Activated CD4-positive, alpha-beta T cell treated with anti-CD3 and anti-CD28 coated beads for 36 hours (primary cell): ENCODE measurements at regions not wholly inside any gene's neighbourhood (a gene's known extent, or its start where the extent isn't known, plus 50 kb on each side); places are given as distances from the start of the nearest gene placed in this dataset.

Experiments
- ATAC-seq: fragments of 200-7000 bp; cut with Tn5 transposase; one replicate; pipeline ENCODE4 v1.10.0; 2021; ENCODE audit warnings: mild to moderate bottlenecking, moderate library complexity
- CTCF ChIA-PET: fragments of 350-600 bp; sonication (Branson Sonifier 250); formaldehyde crosslinking; loops from one replicate; lab custom pipeline; 2021; ENCODE audit warnings: antibody characterized with exemption; lab: Charles Lee
- POLR2A ChIA-PET: fragments of 350-600 bp; sonication (Branson Sonifier 250); formaldehyde crosslinking; loops from one replicate; lab custom pipeline; 2021; ENCODE audit warnings: antibody characterized with exemption, inconsistent platforms; lab: Charles Lee
- DNase-seq: peaks from one replicate; pipeline ENCODE4 v3.0.0-alpha.2; 2020
- H3K27ac Mint-ChIP-seq: one replicate; pipeline ENCODE4 v1.8.0; 2021; ENCODE audit warnings: mixed read lengths
- H3K27me3 Mint-ChIP-seq: one replicate; pipeline ENCODE4 v1.8.0; 2021; ENCODE audit warnings: mixed read lengths
- H3K36me3 Mint-ChIP-seq: one replicate; pipeline ENCODE4 v1.8.0; 2021; ENCODE audit warnings: low read depth, mixed read lengths
- H3K4me1 Mint-ChIP-seq: one replicate; pipeline ENCODE4 v1.8.0; 2021; ENCODE audit warnings: mixed read lengths
- H3K4me3 Mint-ChIP-seq: one replicate; pipeline ENCODE4 v1.8.0; 2021; ENCODE audit warnings: mild to moderate bottlenecking, moderate library complexity, mixed read lengths
- H3K9me3 Mint-ChIP-seq: one replicate; pipeline ENCODE4 v1.8.0; 2021; ENCODE audit warnings: low read depth, mixed read lengths
- intact Hi-C, 2 experiments: fragments of 100-400 bp; cut with DNase I in 1 of 2; cut with micrococcal nuclease in 1 of 2; formaldehyde crosslinking; loops; one replicate each; pipeline versions ENCODE4 v1.14.2 to v1.15.1; 2022 to 2024; cut with DNase I, micrococcal nuclease

DNA sequence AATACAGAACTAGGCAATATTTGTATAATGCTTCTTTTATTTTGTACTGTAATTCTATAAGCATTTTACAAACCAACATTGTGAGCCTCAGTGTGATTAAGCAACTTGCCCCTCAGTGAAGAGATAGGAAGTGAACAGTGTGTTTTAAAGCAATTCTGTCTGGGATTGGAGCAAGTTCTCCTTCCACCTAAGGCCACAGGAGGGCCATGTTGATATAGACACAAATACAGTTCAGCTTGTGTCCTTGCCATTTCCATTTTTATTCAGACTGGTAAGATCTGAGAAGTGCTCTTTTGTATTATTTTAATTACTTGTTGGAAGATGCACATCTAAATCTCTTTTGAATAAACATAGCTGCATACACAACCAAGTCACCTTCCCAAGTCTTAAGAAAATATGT, 416.3 kb upstream of the COBL start:
- H3K4me3 Mint-ChIP-seq, result no peak overlapping the region
- no peak overlapping the region for H3K27ac Mint-ChIP-seq
- POLR2A ChIA-PET, result no interaction called here
- CTCF ChIA-PET, result no interaction called here
- H3K36me3 Mint-ChIP-seq, result no peaks in the 10 kb centered on the region
- no peaks in the 10 kb centered on the region for H3K27me3 Mint-ChIP-seq
- H3K9me3 Mint-ChIP-seq, result peaks cover 16% of the 10 kb centered on the region
- ATAC-seq, result no peak
- intact Hi-C loops, result no loop called here
- no peak for DNase-seq
- H3K4me1 Mint-ChIP-seq, result no peaks in the 10 kb centered on the region

DNA sequence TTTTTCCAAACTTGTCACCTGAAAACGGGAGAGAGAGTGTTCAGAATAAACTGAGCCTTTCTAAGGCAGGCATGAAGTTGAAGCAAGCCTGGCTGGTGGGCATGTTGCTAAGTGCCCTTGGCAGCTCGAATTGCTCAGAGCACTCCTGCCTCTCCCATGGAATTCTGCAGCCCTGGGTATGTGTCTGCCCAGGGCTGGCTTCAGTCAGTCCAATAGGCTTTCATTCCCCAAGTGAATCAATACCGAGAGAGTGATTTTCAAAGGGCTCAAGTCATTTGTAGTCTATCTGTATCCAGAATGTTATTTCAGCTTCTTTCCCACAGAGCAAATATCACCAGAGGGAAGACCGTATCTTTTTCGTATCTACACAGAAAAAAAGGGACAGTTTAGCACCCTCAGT, 415.5 kb upstream of the COBL start:
- Mint-ChIP-seq H3K4me3 (no peak overlapping the region), H3K9me3 (peaks cover 16% of the 10 kb centered on the region), H3K36me3 (no peaks in the 10 kb centered on the region), H3K27me3 (no peaks in the 10 kb centered on the region), H3K4me1 (no peaks in the 10 kb centered on the region), H3K27ac (no peak overlapping the region)
- ATAC-seq (no peak), DNase-seq (no peak)
- intact Hi-C loops, result no loop called here
- ChIA-PET CTCF (no interaction called here), POLR2A (no interaction called here)

GRCh38 chr7:51731075-51731474, 414.5 kb upstream of the COBL start:
- ATAC-seq, result no peak
- CTCF ChIA-PET, result interaction anchor here (0.7 kb wide), 1 partner anchor 16 kb away, joined by 3 read pairs; no protein-coding TSS in a partner anchor
- intact Hi-C loops, result no loop called here
- no peaks in the 10 kb centered on the region for H3K36me3 Mint-ChIP-seq
- POLR2A ChIA-PET, result no interaction called here
- H3K4me3 Mint-ChIP-seq, result no peak overlapping the region
- H3K27me3 Mint-ChIP-seq, result no peaks in the 10 kb centered on the region
- H3K9me3 Mint-ChIP-seq, result peaks cover 16% of the 10 kb centered on the region
- H3K27ac Mint-ChIP-seq, result no peak overlapping the region
- H3K4me1 Mint-ChIP-seq, result no peaks in the 10 kb centered on the region
- DNase-seq, result no peak

DNA sequence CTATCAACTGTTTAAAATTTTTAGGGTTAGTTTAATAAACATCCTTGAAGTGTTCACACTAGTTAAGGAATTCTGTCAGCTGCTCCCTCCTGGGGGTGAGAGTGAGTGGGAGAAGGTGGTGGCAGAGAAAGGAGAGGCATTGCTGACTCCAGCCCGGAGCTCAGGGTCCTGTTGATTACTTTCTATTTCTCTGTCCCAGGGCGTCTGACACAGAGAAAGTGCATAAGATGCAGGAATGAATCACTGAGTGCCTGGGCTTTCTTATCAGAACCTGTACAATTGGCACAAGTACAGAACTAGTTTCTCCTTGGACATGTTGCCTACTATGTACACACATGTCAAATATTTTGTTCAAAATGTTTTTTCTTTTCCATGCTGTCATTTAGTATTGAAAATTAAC, 410.8 kb upstream of the COBL start:
- Mint-ChIP-seq H3K27ac (no peak overlapping the region), H3K4me1 (no peaks in the 10 kb centered on the region), H3K9me3 (peaks cover 20% of the 10 kb centered on the region), H3K36me3 (no peaks in the 10 kb centered on the region), H3K27me3 (no peaks in the 10 kb centered on the region), H3K4me3 (no peak overlapping the region)
- ATAC-seq, result no peak
- DNase-seq, result no peak
- CTCF ChIA-PET, result interaction anchor here (0.6 kb wide), 1 partner anchor 1320 kb away, joined by 3 read pairs; no protein-coding TSS in a partner anchor
- intact Hi-C loops, result no loop called here
- POLR2A ChIA-PET, result no interaction called here

- H3K36me3 Mint-ChIP-seq, result no peaks in the 10 kb centered on the region
- intact Hi-C loops, result no loop called here
- no peak overlapping the region for H3K27ac Mint-ChIP-seq
- H3K4me3 Mint-ChIP-seq, result no peak overlapping the region
- ATAC-seq, result no peak
- no peaks in the 10 kb centered on the region for H3K4me1 Mint-ChIP-seq
- DNase-seq, result no peak
- peaks cover 8% of the 10 kb centered on the region for H3K9me3 Mint-ChIP-seq
- CTCF ChIA-PET, result no interaction called here
- POLR2A ChIA-PET, result no interaction called here
- H3K27me3 Mint-ChIP-seq, result no peaks in the 10 kb centered on the region
Measured at GRCh38 chr7:51706851-51707250, 390.2 kb upstream of the COBL start.

- no peaks in the 10 kb centered on the region for H3K4me1 Mint-ChIP-seq
- CTCF ChIA-PET, result no interaction called here
- H3K9me3 Mint-ChIP-seq, result peaks cover 12% of the 10 kb centered on the region
- DNase-seq, result no peak
- intact Hi-C loops, result no loop called here
- H3K27me3 Mint-ChIP-seq, result no peaks in the 10 kb centered on the region
- H3K4me3 Mint-ChIP-seq, result no peak overlapping the region
- POLR2A ChIA-PET, result no interaction called here
- H3K27ac Mint-ChIP-seq, result no peak overlapping the region
- H3K36me3 Mint-ChIP-seq, result no peaks in the 10 kb centered on the region
- ATAC-seq, result no peak
Measured at GRCh38 chr7:51705701-51706100, 389.1 kb upstream of the COBL start.

DNA sequence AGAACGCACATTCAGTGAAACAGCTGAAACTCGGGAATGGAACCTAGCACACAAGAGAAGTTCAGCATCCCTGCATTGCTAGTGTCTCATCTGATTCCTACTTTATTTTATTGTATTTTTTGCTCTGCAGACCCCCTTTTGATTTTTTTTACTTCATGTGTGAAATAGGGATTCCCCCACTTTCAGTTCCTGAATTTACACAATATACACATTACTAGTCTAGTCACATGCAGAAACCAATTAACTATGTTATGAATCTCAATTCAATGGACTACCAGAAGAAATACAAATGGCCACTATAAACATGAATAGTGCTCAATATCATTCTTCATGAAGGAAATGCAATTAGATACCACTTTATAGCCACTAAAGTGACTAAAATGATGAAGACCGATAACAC, 386.1 kb upstream of the COBL start:
- no peaks in the 10 kb centered on the region for H3K27me3 Mint-ChIP-seq
- H3K4me1 Mint-ChIP-seq, result no peaks in the 10 kb centered on the region
- H3K4me3 Mint-ChIP-seq, result no peak overlapping the region
- intact Hi-C loops, result no loop called here
- no peak overlapping the region for H3K27ac Mint-ChIP-seq
- CTCF ChIA-PET, result no interaction called here
- POLR2A ChIA-PET, result no interaction called here
- no peaks in the 10 kb centered on the region for H3K36me3 Mint-ChIP-seq
- peaks cover 6% of the 10 kb centered on the region for H3K9me3 Mint-ChIP-seq
- no peak for ATAC-seq
- no peak for DNase-seq

DNA sequence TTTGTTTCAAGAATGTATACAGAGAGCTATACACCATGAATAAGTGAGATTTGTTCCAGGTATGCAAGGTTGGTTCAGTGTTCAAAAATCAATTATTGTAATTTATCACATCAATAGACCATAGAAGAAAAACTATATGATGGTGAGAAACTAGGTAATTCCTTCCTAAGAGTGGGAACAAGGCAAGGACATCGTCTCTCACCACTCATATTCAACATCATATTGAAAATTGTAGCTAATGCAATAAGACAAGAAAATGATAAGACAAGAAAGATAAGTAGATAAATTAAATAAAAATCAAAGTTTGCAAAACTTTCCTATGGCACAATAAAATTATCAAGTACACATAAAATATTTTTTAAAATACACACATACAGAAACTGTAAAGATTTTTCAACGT, 385.3 kb upstream of the COBL start:
- no peak for ATAC-seq
- ChIA-PET CTCF (no interaction called here), POLR2A (no interaction called here)
- H3K4me1 Mint-ChIP-seq, result no peaks in the 10 kb centered on the region
- no peaks in the 10 kb centered on the region for H3K36me3 Mint-ChIP-seq
- no peak overlapping the region for H3K4me3 Mint-ChIP-seq
- H3K9me3 Mint-ChIP-seq, result peaks cover 6% of the 10 kb centered on the region
- no peaks in the 10 kb centered on the region for H3K27me3 Mint-ChIP-seq
- no peak for DNase-seq
- intact Hi-C loops, result no loop called here
- H3K27ac Mint-ChIP-seq, result no peak overlapping the region

DNA sequence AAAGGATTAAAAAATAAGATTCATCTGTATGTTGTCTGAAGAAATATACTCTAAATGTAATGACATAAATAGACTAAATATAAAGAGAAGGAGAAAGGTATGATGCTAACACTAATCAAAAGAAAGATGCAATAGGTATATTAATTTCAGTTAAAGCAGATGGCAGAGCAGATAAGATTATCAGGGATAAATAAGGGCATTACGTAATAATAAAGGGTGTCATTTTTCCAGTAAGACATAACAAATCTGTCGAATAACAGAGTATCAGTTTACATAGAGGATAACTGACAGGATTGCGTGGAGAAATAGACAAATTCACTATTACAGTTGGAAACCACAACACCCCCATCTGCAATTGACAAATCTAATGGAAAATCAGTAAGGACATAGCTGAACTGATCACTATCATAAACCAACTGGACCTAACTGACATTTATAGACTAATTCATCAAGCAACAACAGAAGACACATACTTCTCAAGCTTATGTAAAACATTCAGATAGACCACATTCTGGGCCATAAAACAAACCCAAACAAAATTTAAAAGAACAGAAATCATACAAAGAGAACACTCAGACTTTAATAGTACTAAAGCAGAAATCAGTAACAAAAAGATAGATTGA, 384.1 kb upstream of the COBL start:
- no peak overlapping the region for H3K27ac Mint-ChIP-seq
- peaks cover 8% of the 10 kb centered on the region for H3K9me3 Mint-ChIP-seq
- no peaks in the 10 kb centered on the region for H3K36me3 Mint-ChIP-seq
- H3K27me3 Mint-ChIP-seq, result no peaks in the 10 kb centered on the region
- H3K4me1 Mint-ChIP-seq, result no peaks in the 10 kb centered on the region
- H3K4me3 Mint-ChIP-seq, result no peak overlapping the region
- intact Hi-C loops, result no loop called here
- ChIA-PET CTCF (no interaction called here), POLR2A (no interaction called here)
- DNase-seq (no peak), ATAC-seq (no peak)

- no peak overlapping the region for H3K27ac Mint-ChIP-seq
- no peaks in the 10 kb centered on the region for H3K27me3 Mint-ChIP-seq
- H3K4me1 Mint-ChIP-seq, result no peaks in the 10 kb centered on the region
- ATAC-seq, result no peak
- ChIA-PET POLR2A (no interaction called here), CTCF (no interaction called here)
- H3K4me3 Mint-ChIP-seq, result no peak overlapping the region
- H3K9me3 Mint-ChIP-seq, result peaks cover 8% of the 10 kb centered on the region
- intact Hi-C loops, result no loop called here
- no peak for DNase-seq
- no peaks in the 10 kb centered on the region for H3K36me3 Mint-ChIP-seq
Measured at GRCh38 chr7:51693258-51693657, 376.6 kb upstream of the COBL start.

GRCh38 chr7:51689547-51689946, 372.9 kb upstream of the COBL start:
- no peaks in the 10 kb centered on the region for H3K4me1 Mint-ChIP-seq
- H3K27me3 Mint-ChIP-seq, result no peaks in the 10 kb centered on the region
- H3K36me3 Mint-ChIP-seq, result no peaks in the 10 kb centered on the region
- ATAC-seq, result no peak
- DNase-seq, result no peak
- intact Hi-C loops, result no loop called here
- H3K27ac Mint-ChIP-seq, result no peak overlapping the region
- peaks cover 8% of the 10 kb centered on the region for H3K9me3 Mint-ChIP-seq
- ChIA-PET POLR2A (no interaction called here), CTCF (no interaction called here)
- no peak overlapping the region for H3K4me3 Mint-ChIP-seq

- no peaks in the 10 kb centered on the region for H3K27me3 Mint-ChIP-seq
- H3K27ac Mint-ChIP-seq, result no peak overlapping the region
- H3K9me3 Mint-ChIP-seq, result peaks cover 4% of the 10 kb centered on the region
- DNase-seq, result no peak
- CTCF ChIA-PET, result no interaction called here
- ATAC-seq, result no peak
- POLR2A ChIA-PET, result interaction anchor here (0.6 kb wide), 1 partner anchor 11 kb away, joined by 4 read pairs; no protein-coding TSS in a partner anchor
- intact Hi-C loops, result no loop called here
- H3K4me1 Mint-ChIP-seq, result no peaks in the 10 kb centered on the region
- H3K36me3 Mint-ChIP-seq, result no peaks in the 10 kb centered on the region
- H3K4me3 Mint-ChIP-seq, result no peak overlapping the region
Measured at GRCh38 chr7:51685794-51686193, 369.2 kb upstream of the COBL start.
